H9 (cell line): ENCODE measurements at regions not wholly inside any gene's neighbourhood (a gene's known extent, or its start where the extent isn't known, plus 50 kb on each side); places are given as distances from the start of the nearest gene placed in this dataset.
"Not testable (repeated sequence)": the region's sequence is repeated elsewhere in the genome, so short reads cannot be mapped to it uniquely, and the experiment has no call there.

Experiments used
- DNase-seq: peaks from one replicate; pipeline ENCODE4 v3.0.0-alpha.2; 2017
- H2AFZ ChIP-seq: one replicate; pipeline ENCODE4 v1.6.1; 2013; ENCODE audit warnings: mild to moderate bottlenecking, low read length, control low read depth, moderate library complexity
- H2AK5ac ChIP-seq: 2 replicates; pipeline ENCODE4 v1.6.1; 2013; ENCODE audit warnings: low read length, control low read depth, mixed read lengths; ENCODE audit not compliant: insufficient read length
- H2BK120ac ChIP-seq: one replicate; pipeline ENCODE4 v1.6.1; 2013; ENCODE audit warnings: low read depth, mild to moderate bottlenecking, low read length, control low read depth, inconsistent platforms; ENCODE audit not compliant: poor library complexity, severe bottlenecking
- H2BK12ac ChIP-seq: 2 replicates; pipeline ENCODE4 v1.6.1; 2013; ENCODE audit warnings: low read length, control low read depth, mixed read lengths, low read depth; ENCODE audit not compliant: insufficient read length
- H2BK15ac ChIP-seq: 2 replicates; pipeline ENCODE4 v1.6.1; 2013; ENCODE audit warnings: low read depth, low read length, control low read depth
- H2BK20ac ChIP-seq: one replicate; pipeline ENCODE4 v1.6.1; 2013; ENCODE audit warnings: low read depth, mild to moderate bottlenecking, low read length, control low read depth, inconsistent platforms; ENCODE audit not compliant: poor library complexity, severe bottlenecking
- H2BK5ac ChIP-seq: 2 replicates; pipeline ENCODE4 v1.6.1; 2013; ENCODE audit warnings: low read length, control low read depth, mixed read lengths; ENCODE audit not compliant: insufficient read length
- H3K14ac ChIP-seq: 2 replicates; pipeline ENCODE4 v1.6.1; 2013; ENCODE audit warnings: low read length, control low read depth; ENCODE audit not compliant: insufficient read depth
- H3K18ac ChIP-seq: 2 replicates; pipeline ENCODE4 v1.6.1; 2013; ENCODE audit warnings: low read depth, mild to moderate bottlenecking, mixed read lengths, low read length, control low read depth; ENCODE audit not compliant: insufficient read length
- H3K23ac ChIP-seq: 2 replicates; pipeline ENCODE4 v1.6.1; 2013; ENCODE audit warnings: low read length, control low read depth, mixed read lengths, low read depth; ENCODE audit not compliant: insufficient read length
- H3K23me2 ChIP-seq: 2 replicates; pipeline ENCODE4 v1.6.1; 2013; ENCODE audit warnings: low read depth, mild to moderate bottlenecking, mixed read lengths, low read length, control low read depth; ENCODE audit not compliant: insufficient read length, poor library complexity, severe bottlenecking
- H3K27ac ChIP-seq: 2 replicates; pipeline ENCODE4 v1.5.1; 2013; ENCODE audit warnings: low read length, control low read depth, mixed read lengths, low read depth; ENCODE audit not compliant: insufficient read length
- H3K27me3 ChIP-seq: 2 replicates; pipeline ENCODE4 v1.6.1; 2013; ENCODE audit warnings: low read length, control low read depth, inconsistent platforms; ENCODE audit not compliant: insufficient read depth
- H3K4ac ChIP-seq: 2 replicates; pipeline ENCODE4 v1.6.1; 2013; ENCODE audit warnings: low read depth, mild to moderate bottlenecking, control low read depth, inconsistent platforms, low read length, moderate library complexity
- H3K4me1 ChIP-seq: 2 replicates; pipeline ENCODE4 v1.6.1; 2013; ENCODE audit warnings: low read length, control low read depth, inconsistent platforms; ENCODE audit not compliant: insufficient read depth
- H3K4me2 ChIP-seq: 2 replicates; pipeline ENCODE4 v1.6.1; 2013; ENCODE audit warnings: low read length, control low read depth, mixed read lengths; ENCODE audit not compliant: insufficient read length, insufficient read depth
- H3K56ac ChIP-seq: 2 replicates; pipeline ENCODE4 v1.6.1; 2013; ENCODE audit warnings: low read depth, mild to moderate bottlenecking, mixed read lengths, low read length, control low read depth; ENCODE audit not compliant: insufficient read length
- H3K79me1 ChIP-seq: 2 replicates; pipeline ENCODE4 v1.6.1; 2013; ENCODE audit warnings: low read depth, mild to moderate bottlenecking, moderate library complexity, low read length, control low read depth, inconsistent platforms; ENCODE audit not compliant: insufficient read depth, poor library complexity, severe bottlenecking
- H3K79me2 ChIP-seq: 2 replicates; pipeline ENCODE4 v1.6.1; 2013; ENCODE audit warnings: low read length, control low read depth, inconsistent platforms; ENCODE audit not compliant: insufficient read depth
- H3K9ac ChIP-seq: 2 replicates; pipeline ENCODE4 v1.6.1; 2013; ENCODE audit warnings: low read length, control low read depth, mixed read lengths; ENCODE audit not compliant: insufficient read length; ENCODE audit errors: extremely low read depth
- H3K9me3 ChIP-seq: one replicate; pipeline ENCODE4 v1.6.1; 2013; ENCODE audit warnings: low read depth, low read length, inconsistent platforms; ENCODE audit not compliant: control insufficient read depth
- H3T11ph ChIP-seq: one replicate; pipeline ENCODE4 v1.6.1; 2013; ENCODE audit warnings: mild to moderate bottlenecking, low read length, control low read depth, inconsistent platforms
- H4K20me1 ChIP-seq: one replicate; pipeline ENCODE4 v1.6.1; 2013; ENCODE audit not compliant: control insufficient read depth, insufficient read length, insufficient read depth
- H4K5ac ChIP-seq: 2 replicates; pipeline ENCODE4 v1.6.1; 2013; ENCODE audit warnings: low read depth, mild to moderate bottlenecking, mixed read lengths, low read length, control low read depth; ENCODE audit not compliant: insufficient read length
- H4K8ac ChIP-seq: replicated peaks from 2 replicates; pipeline ENCODE4 v1.6.1; 2013; ENCODE audit warnings: low read length, control low read depth, mixed read lengths, low read depth; ENCODE audit not compliant: insufficient read length
- H4K91ac ChIP-seq: 2 replicates; pipeline ENCODE4 v1.6.1; 2013; ENCODE audit warnings: low read depth, mild to moderate bottlenecking, moderate library complexity, mixed read lengths, low read length, control low read depth; ENCODE audit not compliant: insufficient read length
- H3K27ac Mint-ChIP-seq, 3 experiments: 2 replicates in 2 of 3; 3 replicates in 1 of 3; pipeline ENCODE4 v1.8.0; 2020 to 2021; ENCODE audit warnings: mixed read lengths in 3 of 3, mild to moderate bottlenecking in 1 of 3, moderate library complexity in 1 of 3
- H3K27me3 Mint-ChIP-seq: 2 replicates; pipeline ENCODE4 v1.8.0; 2021; ENCODE audit warnings: low read depth, mild to moderate bottlenecking, moderate library complexity, mixed read lengths
- H3K36me3 Mint-ChIP-seq, 3 experiments: 2 replicates in 2 of 3; 3 replicates in 1 of 3; pipeline ENCODE4 v1.8.0; 2020 to 2021; ENCODE audit warnings: low read depth in 3 of 3, mixed read lengths in 3 of 3; ENCODE audit not compliant: insufficient read depth in 1 of 3
- H3K4me1 Mint-ChIP-seq, 2 experiments: 2 replicates each; pipeline ENCODE4 v1.8.0; 2020; ENCODE audit warnings: mixed read lengths in 2 of 2
- H3K4me3 Mint-ChIP-seq, 2 experiments: 2 replicates in 1 of 2; 3 replicates in 1 of 2; pipeline ENCODE4 v1.8.0; 2020 to 2021; ENCODE audit warnings: mild to moderate bottlenecking in 2 of 2, mixed read lengths in 2 of 2, moderate library complexity in 1 of 2
- H3K9me3 Mint-ChIP-seq, 2 experiments: 2 replicates in 1 of 2; 3 replicates in 1 of 2; pipeline ENCODE4 v1.8.0; 2020; ENCODE audit warnings: mild to moderate bottlenecking in 2 of 2, mixed read lengths in 2 of 2, moderate library complexity in 1 of 2
- WGBS: extraction: QIAGEN DNeasy Blood & Tissue Kit; methylation state at CpG from one replicate; pipeline ENCODE4 v1.1.7; 2013; ENCODE audit warnings: missing lambda C conversion rate, low lambda C conversion rate, mixed read lengths; ENCODE audit not compliant: insufficient read length; ENCODE audit errors: extremely low coverage; 5-methylcytosine and 5-hydroxymethylcytosine counted together
- TF ChIP-seq, protein P1 (sequence below): fragments of 200-600 bp; sonication (generic); conservative IDR thresholded peaks from 3 replicates; pipeline ENCODE4 v1.8.0; 2021; ENCODE audit warnings: antibody characterized with exemption, mild to moderate bottlenecking

DNA sequence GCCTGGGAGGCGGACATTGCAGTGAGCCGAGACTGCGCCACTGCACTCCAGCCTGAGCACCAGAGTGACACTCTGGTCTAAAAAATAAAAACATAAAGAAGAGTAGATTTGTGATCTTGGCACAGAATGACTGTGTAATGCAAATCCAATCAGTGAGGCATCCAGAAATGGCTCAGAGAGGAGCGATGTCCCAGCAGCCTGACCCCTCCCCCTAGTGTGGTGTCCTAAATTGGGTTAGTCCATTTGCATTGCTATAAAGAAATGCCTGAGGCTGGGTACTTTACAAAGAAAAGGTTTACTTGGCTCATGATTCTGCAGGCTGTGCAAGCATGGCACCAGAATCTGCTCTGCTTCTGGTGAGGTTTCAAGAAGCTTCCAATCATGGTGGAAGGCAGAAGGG lies 59.1 kb upstream of the ZNF30 start:
- H3K9ac ChIP-seq: no peak overlapping the region
- no peak overlapping the region for H3K23ac ChIP-seq
- H3K9me3 ChIP-seq: no peaks in the 10 kb centered on the region
- H3K4me3 Mint-ChIP-seq: no peak overlapping the region
- no peak overlapping the region for H2BK12ac ChIP-seq
- no peak overlapping the region for H3K27ac ChIP-seq
- peaks cover 4 to 6% of the 10 kb centered on the region in 2 experiments; a peak in 2 of 4 replicates for H3K4me1 Mint-ChIP-seq
- H3K23me2 ChIP-seq: no peaks in the 10 kb centered on the region
- no peaks in the 10 kb centered on the region for H3K27me3 ChIP-seq
- no peaks in the 10 kb centered on the region for H3K4me1 ChIP-seq
- no peaks in the 10 kb centered on the region for H4K20me1 ChIP-seq
- no peaks in the 10 kb centered on the region for H3K79me1 ChIP-seq
- no peak overlapping the region for H3K18ac ChIP-seq
- peaks cover 4 to 48% of the 10 kb centered on the region in 2 experiments; a peak in 4 of 5 replicates for H3K9me3 Mint-ChIP-seq
- H3K56ac ChIP-seq: no peak overlapping the region
- no peak overlapping the region for H2AK5ac ChIP-seq
- H2BK15ac ChIP-seq: no peak overlapping the region
- no peak overlapping the region for H3T11ph ChIP-seq
- H2BK5ac ChIP-seq: no peak overlapping the region
- peak overlapping the region in 1 of 3 experiments; percentile 76; a peak in 1 of 7 replicates for H3K27ac Mint-ChIP-seq
- H2BK20ac ChIP-seq: no peak overlapping the region
- peaks cover 7% of the 10 kb centered on the region for H3K27me3 Mint-ChIP-seq
- no peak overlapping the region for H3K14ac ChIP-seq
- no peak overlapping the region for H4K5ac ChIP-seq
- no peak overlapping the region for H2BK120ac ChIP-seq
- H3K4me2 ChIP-seq: no peak overlapping the region
- H4K8ac ChIP-seq: no peak overlapping the region
- DNase-seq: no peak
- no peaks in the 10 kb centered on the region for H3K79me2 ChIP-seq
- no peak overlapping the region for H3K4ac ChIP-seq
- no CpG with 5 or more reads among the region's 4 CpGs for WGBS
- H2AFZ ChIP-seq: no peak overlapping the region
- TF ChIP-seq, protein P1, sequence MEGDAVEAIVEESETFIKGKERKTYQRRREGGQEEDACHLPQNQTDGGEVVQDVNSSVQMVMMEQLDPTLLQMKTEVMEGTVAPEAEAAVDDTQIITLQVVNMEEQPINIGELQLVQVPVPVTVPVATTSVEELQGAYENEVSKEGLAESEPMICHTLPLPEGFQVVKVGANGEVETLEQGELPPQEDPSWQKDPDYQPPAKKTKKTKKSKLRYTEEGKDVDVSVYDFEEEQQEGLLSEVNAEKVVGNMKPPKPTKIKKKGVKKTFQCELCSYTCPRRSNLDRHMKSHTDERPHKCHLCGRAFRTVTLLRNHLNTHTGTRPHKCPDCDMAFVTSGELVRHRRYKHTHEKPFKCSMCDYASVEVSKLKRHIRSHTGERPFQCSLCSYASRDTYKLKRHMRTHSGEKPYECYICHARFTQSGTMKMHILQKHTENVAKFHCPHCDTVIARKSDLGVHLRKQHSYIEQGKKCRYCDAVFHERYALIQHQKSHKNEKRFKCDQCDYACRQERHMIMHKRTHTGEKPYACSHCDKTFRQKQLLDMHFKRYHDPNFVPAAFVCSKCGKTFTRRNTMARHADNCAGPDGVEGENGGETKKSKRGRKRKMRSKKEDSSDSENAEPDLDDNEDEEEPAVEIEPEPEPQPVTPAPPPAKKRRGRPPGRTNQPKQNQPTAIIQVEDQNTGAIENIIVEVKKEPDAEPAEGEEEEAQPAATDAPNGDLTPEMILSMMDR: no peak
- no peaks in the 10 kb centered on the region for H3K36me3 Mint-ChIP-seq
- no peak overlapping the region for H4K91ac ChIP-seq

DNA sequence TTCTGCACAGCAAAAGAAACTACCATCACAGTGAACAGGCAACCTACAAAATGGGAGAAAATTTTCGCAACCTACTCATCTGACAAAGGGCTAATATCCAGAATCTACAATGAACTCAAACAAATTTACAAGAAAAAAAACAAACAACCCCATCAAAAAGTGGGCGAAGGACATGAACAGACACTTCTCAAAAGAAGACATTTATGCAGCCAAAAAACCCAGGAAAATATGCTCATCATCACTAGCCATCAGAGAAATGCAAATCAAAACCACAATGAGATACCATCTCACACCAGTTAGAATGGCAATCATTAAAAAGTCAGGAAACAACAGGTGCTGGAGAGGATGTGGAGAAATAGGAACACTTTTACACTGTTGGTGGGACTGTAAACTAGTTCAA lies 61.5 kb upstream of the ZNF30 start:
- not testable (repeated sequence) for H4K91ac ChIP-seq, H2AFZ ChIP-seq, H3K23me2 ChIP-seq, H3K27me3 Mint-ChIP-seq, H4K20me1 ChIP-seq, H3K4me2 ChIP-seq, H2BK15ac ChIP-seq, H3K4me3 Mint-ChIP-seq, H2BK120ac ChIP-seq, H3K56ac ChIP-seq, H3K4me1 ChIP-seq, H3K18ac ChIP-seq, H3K9me3 ChIP-seq, H3K4me1 Mint-ChIP-seq, H3K4ac ChIP-seq, H3K27ac ChIP-seq, H2AK5ac ChIP-seq, H2BK12ac ChIP-seq, H3K79me2 ChIP-seq, H2BK20ac ChIP-seq, H3K36me3 Mint-ChIP-seq, H4K5ac ChIP-seq, H3K9ac ChIP-seq, H4K8ac ChIP-seq, H3K27ac Mint-ChIP-seq, H3K14ac ChIP-seq, H3K27me3 ChIP-seq, H3T11ph ChIP-seq, DNase-seq, H2BK5ac ChIP-seq, H3K23ac ChIP-seq, H3K79me1 ChIP-seq
- no CpG with 5 or more reads among the region's 2 CpGs for whole genome bisulfite sequencing
- H3K9me3 Mint-ChIP-seq: peaks cover 4 to 32% of the 10 kb centered on the region in 2 experiments; a peak in 4 of 5 replicates
